HepG2 (cell line): ENCODE measurements at regions not wholly inside any gene's neighbourhood (a gene's known extent, or its start where the extent isn't known, plus 50 kb on each side); places are given as distances from the start of the nearest gene placed in this dataset.

Experiments used
- BORCS8-MEF2B ChIP-seq: sonication (generic); formaldehyde crosslinking; IDR thresholded peaks from 2 replicates; pipeline ENCODE4 v1.8.0; 2022; ENCODE audit warnings: mild to moderate bottlenecking, missing genetic modification reagents
- CBX1 ChIP-seq: IDR thresholded peaks from one replicate; pipeline ENCODE4 v1.6.1; 2016; ENCODE audit warnings: antibody characterized with exemption, low read depth
- CENPT ChIP-seq: sonication (generic); formaldehyde crosslinking; IDR thresholded peaks from 2 replicates; pipeline ENCODE4 v1.8.0; 2022; ENCODE audit warnings: low read depth, mild to moderate bottlenecking, moderate library complexity, missing genetic modification reagents
- ELF4 ChIP-seq: sonication (generic); formaldehyde crosslinking; IDR thresholded peaks from 2 replicates; pipeline ENCODE4 v1.5.0; 2020; ENCODE audit warnings: missing genetic modification reagents, mild to moderate bottlenecking, moderate library complexity, borderline replicate concordance
- GTF2F1 ChIP-seq: fragments of 150-350 bp; IDR thresholded peaks from 2 replicates; pipeline ENCODE4 v1.6.1; 2014; ENCODE audit warnings: low read length
- HNRNPH1 ChIP-seq: fragments of 200-400 bp; formaldehyde crosslinking; optimal IDR thresholded peaks from 2 replicates; pipeline ENCODE3; 2017; ENCODE audit warnings: mild to moderate bottlenecking, low read depth, low read length
- KDM4B ChIP-seq: sonication (generic); formaldehyde crosslinking; IDR thresholded peaks from 2 replicates; pipeline ENCODE4 v1.4.0; 2020; ENCODE audit warnings: missing genetic modification reagents
- MED8 ChIP-seq: sonication (generic); formaldehyde crosslinking; IDR thresholded peaks from 2 replicates; pipeline ENCODE4 v1.8.1; 2023; ENCODE audit warnings: mild to moderate bottlenecking, missing genetic modification reagents; ENCODE audit not compliant: insufficient replicate concordance
- PHF5A ChIP-seq: IDR thresholded peaks from one replicate; pipeline ENCODE4 v1.6.1; 2018; ENCODE audit warnings: low read depth, missing genetic modification reagents; ENCODE audit not compliant: unreplicated experiment
- PRPF4 ChIP-seq: fragments of 200-400 bp; formaldehyde crosslinking; IDR thresholded peaks from 2 replicates; pipeline ENCODE4 v1.6.1; 2016; ENCODE audit warnings: low read length, low read depth; ENCODE audit not compliant: poor library complexity, severe bottlenecking
- SRSF1 ChIP-seq: fragments of 200-400 bp; formaldehyde crosslinking; optimal IDR thresholded peaks from 2 replicates; pipeline ENCODE3; 2017; ENCODE audit warnings: mild to moderate bottlenecking, low read depth, low read length, moderate library complexity
- SRSF9 ChIP-seq: fragments of 200-400 bp; formaldehyde crosslinking; IDR thresholded peaks from 2 replicates; pipeline ENCODE4 v1.6.1; 2018; ENCODE audit warnings: borderline replicate concordance, mild to moderate bottlenecking, low read depth, low read length; ENCODE audit not compliant: insufficient read depth, poor library complexity, severe bottlenecking
- TAF1 ChIP-seq: sonication (generic); formaldehyde crosslinking; IDR thresholded peaks from 2 replicates; pipeline ENCODE4 v1.4.0; 2020; ENCODE audit warnings: missing genetic modification reagents
- TOE1 ChIP-seq: sonication (generic); formaldehyde crosslinking; IDR thresholded peaks from 2 replicates; pipeline ENCODE4 v1.4.0; 2020; ENCODE audit warnings: mild to moderate bottlenecking, missing genetic modification reagents
- YEATS4 ChIP-seq: sonication (generic); formaldehyde crosslinking; IDR thresholded peaks from 2 replicates; pipeline ENCODE4 v1.4.0; 2020; ENCODE audit warnings: missing genetic modification reagents, borderline replicate concordance
- ZBTB4 ChIP-seq: sonication (generic); formaldehyde crosslinking; IDR thresholded peaks from 2 replicates; pipeline ENCODE4 v1.4.0; 2020; ENCODE audit warnings: missing genetic modification reagents, mild to moderate bottlenecking, borderline replicate concordance
- ZNF207 ChIP-seq: fragments of 450-650 bp; IDR thresholded peaks from 2 replicates; pipeline ENCODE4 v1.6.1; 2016; ENCODE audit warnings: antibody characterized with exemption, borderline replicate concordance
- ZNF224 ChIP-seq: sonication (generic); formaldehyde crosslinking; IDR thresholded peaks from 2 replicates; pipeline ENCODE4 v1.5.0; 2020; ENCODE audit warnings: mild to moderate bottlenecking, missing genetic modification reagents
- ZNF407 ChIP-seq: sonication (generic); formaldehyde crosslinking; IDR thresholded peaks from one replicate; pipeline ENCODE4 v1.5.1; 2020; ENCODE audit warnings: mild to moderate bottlenecking, missing genetic modification reagents; ENCODE audit errors: not compliant biosample characterization

GRCh38 chr10:78756604-78757343 lies 312.0 kb upstream of the ZMIZ1 start (continued):
- TF ChIP-seq ZNF407 (CRISPR knock-in tag) (no peak), GTF2F1 (no peak), PHF5A (CRISPR knock-in tag) (no peak), YEATS4 (no peak), SRSF9 (no peak), ZBTB4 (CRISPR knock-in tag) (no peak), KDM4B (CRISPR knock-in tag) (no peak), TOE1 (no peak), PRPF4 (no peak), TAF1 (CRISPR knock-in tag) (no peak), CENPT (no peak), SRSF1 (no peak), HNRNPH1 (no peak), ZNF224 (CRISPR knock-in tag) (no peak), BORCS8-MEF2B (CRISPR knock-in tag) (no peak), MED8 (CRISPR knock-in tag) (no peak), ELF4 (no peak), ZNF207 (no peak), CBX1 (no peak)
